Lower leg skin (tissue), 3 donors: ENCODE measurements at regions not wholly inside any gene's neighbourhood (a gene's known extent, or its start where the extent isn't known, plus 50 kb on each side); places are given as distances from the start of the nearest gene placed in this dataset.

Experiments
- CTCF ChIP-seq, 3 donors: fragments of 450-650 bp; IDR thresholded peaks; one replicate each; pipeline ENCODE4 v1.5.1; 2016; ENCODE audit warnings: antibody characterized with exemption in 3 of 3, mild to moderate bottlenecking in 3 of 3, moderate library complexity in 2 of 3
- POLR2A ChIP-seq, 2 donors: fragments of 450-650 bp; IDR thresholded peaks; one replicate each; pipeline ENCODE4 v1.6.1; 2016 to 2017; ENCODE audit warnings: antibody characterized with exemption in 2 of 2, mild to moderate bottlenecking in 1 of 2, moderate library complexity in 1 of 2

- no peak for TF ChIP-seq CTCF (IDR thresholded peaks at IDR 0.05)
- TF ChIP-seq POLR2A (IDR thresholded peaks at IDR 0.05): no peak
Observed at GRCh38 chr3:25120665-25121064, 307.4 kb upstream of the RARB start.
